H1 (cell line): ENCODE measurements at regions not wholly inside any gene's neighbourhood (a gene's known extent, or its start where the extent isn't known, plus 50 kb on each side); places are given as distances from the start of the nearest gene placed in this dataset.

Source experiments
- CTCF ChIA-PET: fragments of 300-600 bp; sonication (Branson Sonifier 250); formaldehyde crosslinking; loops from one replicate; lab custom pipeline; 2021; ENCODE audit not compliant: partially characterized antibody; lab: Charles Lee
- POLR2A ChIA-PET: fragments of 300-600 bp; sonication (Branson Sonifier 250); formaldehyde crosslinking; loops from one replicate; lab custom pipeline; 2021; ENCODE audit warnings: inconsistent platforms; ENCODE audit not compliant: partially characterized antibody; lab: Charles Lee
- DNase-seq, 2 experiments: peaks; one replicate each; pipeline versions ENCODE4 v3.0.0 to v3.0.0-alpha.2; 2010 to 2022; ENCODE audit warnings: low spot score in 2 of 2, low read depth in 1 of 2, mixed read lengths in 1 of 2
- FAIRE-seq: peaks from 2 replicates; lab custom pipeline; 2011; peaks lifted over from hg19 to GRCh38; lab: Jason Lieb, UNC
- H2AFZ ChIP-seq: 2 replicates; pipeline ENCODE4 v1.8.1; 2012; ENCODE audit warnings: low read length, inconsistent platforms
- H2AK5ac ChIP-seq: 2 replicates; pipeline ENCODE4 v1.6.1; 2013; ENCODE audit warnings: low read depth, low read length
- H2BK120ac ChIP-seq: replicated peaks from 2 replicates; pipeline ENCODE3; 2013; ENCODE audit warnings: low read depth, low read length, inconsistent platforms
- H2BK12ac ChIP-seq: 2 replicates; pipeline ENCODE4 v1.6.1; 2013; ENCODE audit warnings: low read depth, low read length
- H2BK15ac ChIP-seq: 2 replicates; pipeline ENCODE4 v1.6.1; 2013; ENCODE audit warnings: low read length
- H2BK20ac ChIP-seq: 2 replicates; pipeline ENCODE4 v1.6.1; 2013; ENCODE audit warnings: low read length
- H2BK5ac ChIP-seq: 2 replicates; pipeline ENCODE4 v1.6.1; 2013; ENCODE audit warnings: low read depth, low read length
- H3K14ac ChIP-seq: 2 replicates; pipeline ENCODE4 v1.6.1; 2013; ENCODE audit warnings: inconsistent platforms; ENCODE audit not compliant: insufficient read length
- H3K18ac ChIP-seq: 2 replicates; pipeline ENCODE4 v1.6.1; 2013; ENCODE audit warnings: low read length; ENCODE audit errors: extremely low read depth
- H3K23ac ChIP-seq: 2 replicates; pipeline ENCODE4 v1.6.1; 2013; ENCODE audit warnings: inconsistent platforms; ENCODE audit not compliant: insufficient read length
- H3K23me2 ChIP-seq: 2 replicates; pipeline ENCODE4 v1.6.1; 2013; ENCODE audit warnings: low read depth, low read length
- H3K27ac ChIP-seq: 2 replicates; pipeline ENCODE4 v1.6.1; 2011; ENCODE audit warnings: low read depth, low read length, inconsistent platforms
- H3K27me3 ChIP-seq, 4 experiments: replicated peaks in 1 of 4; 1 replicate in 1 of 4; 2 replicates in 3 of 4; pipeline versions ENCODE4 v1.6.1 to v1.8.1; 2011 to 2013; ENCODE audit warnings: low read length in 3 of 4, mild to moderate bottlenecking in 3 of 4, inconsistent platforms in 2 of 4, mixed read lengths in 2 of 4, moderate library complexity in 1 of 4; ENCODE audit not compliant: control insufficient read depth in 3 of 4, insufficient read depth in 3 of 4; ENCODE audit errors: extremely low read depth in 1 of 4
- H3K36me3 ChIP-seq, 4 experiments: 2 replicates each; pipeline versions ENCODE4 v1.6.1 to v1.8.1; 2011 to 2013; ENCODE audit warnings: mild to moderate bottlenecking in 4 of 4, low read length in 3 of 4, moderate library complexity in 2 of 4, control low read depth in 1 of 4, inconsistent platforms in 1 of 4; ENCODE audit not compliant: insufficient read depth in 4 of 4, control insufficient read depth in 2 of 4
- H3K4ac ChIP-seq: replicated peaks from 2 replicates; pipeline ENCODE3; 2013; ENCODE audit warnings: low read length, low read depth, mixed read lengths, inconsistent platforms; ENCODE audit not compliant: insufficient read length
- H3K4me1 ChIP-seq, 4 experiments: replicated peaks in 1 of 4; 1 replicate in 1 of 4; 2 replicates in 3 of 4; pipeline versions ENCODE4 v1.6.1 to v1.8.1; 2011 to 2013; ENCODE audit warnings: low read length in 3 of 4, inconsistent platforms in 2 of 4, mixed read lengths in 1 of 4; ENCODE audit not compliant: insufficient read depth in 4 of 4, control insufficient read depth in 3 of 4
- H3K4me2 ChIP-seq, 2 experiments: 2 replicates each; pipeline versions ENCODE4 v1.6.1 to v1.8.1; 2011 to 2013; ENCODE audit warnings: low read depth in 2 of 2, low read length in 2 of 2, control low read depth in 1 of 2, inconsistent platforms in 1 of 2, mild to moderate bottlenecking in 1 of 2; ENCODE audit not compliant: insufficient read depth in 1 of 2
- H3K4me3 ChIP-seq, 4 experiments: fragments of 200-600, 300-600 bp in 1 of 4; sonication (generic), shearing (Covaris generic), sonication (Bioruptor Twin) in 1 of 4; 2 replicates each; pipeline versions ENCODE4 v1.5.1 to v1.8.1; 2011 to 2016; ENCODE audit warnings: low read length in 4 of 4, low read depth in 3 of 4, control low read depth in 2 of 4, inconsistent platforms in 2 of 4, mild to moderate bottlenecking in 2 of 4, mixed read lengths in 1 of 4, moderate library complexity in 1 of 4; ENCODE audit not compliant: insufficient read depth in 2 of 4; ENCODE audit errors: extremely low read depth in 1 of 4
- H3K56ac ChIP-seq: replicated peaks from 2 replicates; pipeline ENCODE3; 2013; ENCODE audit warnings: low read depth, mild to moderate bottlenecking, mixed read lengths, low read length, inconsistent platforms; ENCODE audit not compliant: insufficient read length
- H3K79me1 ChIP-seq: 2 replicates; pipeline ENCODE4 v1.6.1; 2013; ENCODE audit warnings: low read depth, low read length, control low read depth
- H3K79me2 ChIP-seq, 2 experiments: 2 replicates each; pipeline versions ENCODE4 v1.6.1 to v1.8.1; 2012 to 2013; ENCODE audit warnings: low read length in 2 of 2, mild to moderate bottlenecking in 2 of 2, inconsistent platforms in 1 of 2; ENCODE audit not compliant: insufficient read depth in 2 of 2, control insufficient read depth in 1 of 2
- H3K9ac ChIP-seq, 4 experiments: replicated peaks in 1 of 4; 1 replicate in 1 of 4; 2 replicates in 3 of 4; pipeline versions ENCODE4 v1.6.1 to v1.8.1; 2011 to 2013; ENCODE audit warnings: low read depth in 3 of 4, low read length in 3 of 4, control low read depth in 2 of 4, mild to moderate bottlenecking in 2 of 4, moderate library complexity in 2 of 4, inconsistent platforms in 1 of 4; ENCODE audit errors: extremely low read depth in 1 of 4
- H3K9me3 ChIP-seq, 2 experiments: 2 replicates each; pipeline versions ENCODE4 v1.6.1 to v1.8.1; 2012 to 2013; ENCODE audit warnings: mild to moderate bottlenecking in 2 of 2, moderate library complexity in 2 of 2, control low read depth in 1 of 2, inconsistent platforms in 1 of 2, low read depth in 1 of 2, low read length in 1 of 2, mixed read lengths in 1 of 2; ENCODE audit not compliant: insufficient read depth in 2 of 2
- H4K20me1 ChIP-seq, 2 experiments: replicated peaks in 1 of 2; 2 replicates each; pipeline versions ENCODE3 to v1.8.1; 2011 to 2013; ENCODE audit warnings: inconsistent platforms in 2 of 2, low read length in 2 of 2, mild to moderate bottlenecking in 1 of 2; ENCODE audit not compliant: insufficient read depth in 2 of 2, control insufficient read depth in 1 of 2
- H4K5ac ChIP-seq: 2 replicates; pipeline ENCODE4 v1.6.1; 2013; ENCODE audit warnings: low read length, low read depth, mixed read lengths, inconsistent platforms; ENCODE audit not compliant: insufficient read length
- H4K8ac ChIP-seq: 2 replicates; pipeline ENCODE4 v1.8.0; 2013; ENCODE audit warnings: mild to moderate bottlenecking, moderate library complexity, low read length, inconsistent platforms; ENCODE audit not compliant: insufficient read depth; ENCODE audit errors: extremely low read depth
- H4K91ac ChIP-seq: replicated peaks from 2 replicates; pipeline ENCODE3; 2013; ENCODE audit warnings: low read length, mixed read lengths, inconsistent platforms; ENCODE audit not compliant: insufficient read length
- ATF3 ChIP-seq: IDR thresholded peaks from 2 replicates; pipeline ENCODE4 v1.6.1; 2011; ENCODE audit warnings: low read depth, mild to moderate bottlenecking, low read length; ENCODE audit not compliant: insufficient read depth
- BCL11A ChIP-seq, 2 experiments: IDR thresholded peaks; one replicate each; pipeline ENCODE4 v1.6.1; 2011; ENCODE audit warnings: low read depth in 2 of 2, low read length in 2 of 2, mild to moderate bottlenecking in 2 of 2
- BRCA1 ChIP-seq: IDR thresholded peaks from 2 replicates; pipeline ENCODE4 v1.6.1; 2012; ENCODE audit warnings: low read depth, low read length, improper control_type of control experiment
- CHD1 ChIP-seq: IDR thresholded peaks from 2 replicates; pipeline ENCODE4 v1.6.1; 2012; ENCODE audit warnings: low read depth, low read length, improper control_type of control experiment
- NRF1 ChIP-seq: IDR thresholded peaks from 2 replicates; pipeline ENCODE4 v1.6.1; 2011; ENCODE audit warnings: mild to moderate bottlenecking, low read depth, low read length, improper control_type of control experiment
- POLR2AphosphoS5 ChIP-seq: IDR thresholded peaks from 2 replicates; pipeline ENCODE4 v1.6.1; 2011; ENCODE audit warnings: low read depth, low read length
- SAP30 ChIP-seq: fragments of 300-600 bp; sonication (generic); IDR thresholded peaks from 2 replicates; pipeline ENCODE4 v1.7.1; 2012; ENCODE audit warnings: low read length, moderate library complexity, mild to moderate bottlenecking, inconsistent platforms; ENCODE audit not compliant: insufficient read depth, insufficient replicate concordance
- SIN3A ChIP-seq, 2 experiments: IDR thresholded peaks in 1 of 2; conservative IDR thresholded peaks in 1 of 2; 2 replicates each; pipeline ENCODE4 v1.6.1; 2011 to 2012; ENCODE audit warnings: low read length in 2 of 2, improper control_type of control experiment in 1 of 2, low read depth in 1 of 2, mild to moderate bottlenecking in 1 of 2
- SIRT6 ChIP-seq: IDR thresholded peaks from one replicate; pipeline ENCODE4 v1.7.1; 2012; ENCODE audit warnings: low read length, inconsistent platforms
- SP1 ChIP-seq: IDR thresholded peaks from 2 replicates; pipeline ENCODE4 v1.6.1; 2011; ENCODE audit warnings: low read depth, low read length
- SUZ12 ChIP-seq: fragments of 200-600 bp; sonication (generic); IDR thresholded peaks from 2 replicates; pipeline ENCODE4 v1.6.1; 2012; ENCODE audit warnings: mild to moderate bottlenecking, inconsistent platforms, low read length, moderate library complexity, mixed read lengths
- USF2 ChIP-seq: IDR thresholded peaks from 2 replicates; pipeline ENCODE4 v1.6.1; 2011; ENCODE audit warnings: low read length, improper control_type of control experiment
- ZNF274 ChIP-seq: IDR thresholded peaks from 2 replicates; pipeline ENCODE4 v1.7.0; 2012; ENCODE audit warnings: low read length, borderline replicate concordance; ENCODE audit errors: extremely low read depth
- WGBS, 2 experiments: shearing (Covaris generic) in 1 of 2; methylation state at CpG; one replicate each; pipeline versions ENCODE4 v1.1.6 to v1.1.7; 2013 to 2015; ENCODE audit warnings: low lambda C conversion rate in 2 of 2, mixed read lengths in 2 of 2, inconsistent platforms in 1 of 2, low coverage in 1 of 2, missing lambda C conversion rate in 1 of 2; ENCODE audit not compliant: insufficient replicate concordance in 2 of 2, insufficient coverage in 1 of 2, insufficient read length in 1 of 2; ENCODE audit errors: extremely low coverage in 1 of 2, missing lambda C conversion rate in 1 of 2; 5-methylcytosine and 5-hydroxymethylcytosine counted together

- Histone ChIP-seq H3K9me3 (no peaks in the 10 kb centered on the region), H3K79me1 (no peaks in the 10 kb centered on the region), H3K79me2 (no peaks in the 10 kb centered on the region), H3K23ac (no peak overlapping the region), H3K4ac (no peak overlapping the region), H2BK120ac (no peak overlapping the region), H3K56ac (no peak overlapping the region), H2BK20ac (no peak overlapping the region), H3K4me1 (no peaks in the 10 kb centered on the region), H3K4me3 (no peak overlapping the region), H3K14ac (no peak overlapping the region), H3K27me3 (no peaks in the 10 kb centered on the region), H2BK5ac (no peak overlapping the region), H3K9ac (no peak overlapping the region), H4K5ac (no peak overlapping the region), H4K20me1 (peaks cover 0 to 2% of the 10 kb centered on the region in 2 experiments), H2AFZ (no peak overlapping the region), H2BK12ac (no peak overlapping the region), H4K8ac (no peak overlapping the region), H3K18ac (no peak overlapping the region), H3K27ac (no peak overlapping the region), H3K4me2 (no peak overlapping the region), H2AK5ac (no peak overlapping the region), H4K91ac (no peak overlapping the region), H2BK15ac (no peak overlapping the region), H3K36me3 (no peaks in the 10 kb centered on the region), H3K23me2 (no peaks in the 10 kb centered on the region)
- no peak for FAIRE-seq
- 93% methylated on average over 6 of the region's 6 CpGs; no CpG with 5 or more reads in 1 of the 2 experiments for WGBS, 2 experiments
- no peak for DNase-seq
- POLR2A ChIA-PET = interaction anchor here (1.4 kb wide), 1 partner anchor 19 kb away, joined by 3 read pairs; no protein-coding TSS in a partner anchor
- CTCF ChIA-PET = interaction anchor here (0.8 to 2.1 kb wide), 6 partner anchors 18 to 126 kb away, joined by 3 to 6 read pairs (median 4); no protein-coding TSS in a partner anchor
- no peak for TF ChIP-seq BCL11A (IDR thresholded peaks at IDR 0.05; ENCODE audit: low read depth in 2 of 2, low read length in 2 of 2)
- no peak for TF ChIP-seq NRF1
- TF ChIP-seq ZNF274 = no peak
- no peak for TF ChIP-seq SAP30
- TF ChIP-seq POLR2AphosphoS5 = no peak
- no peak for TF ChIP-seq SIRT6
- no peak for TF ChIP-seq BRCA1
- TF ChIP-seq CHD1 = no peak
- no peak for TF ChIP-seq SP1
- TF ChIP-seq USF2 = no peak
- TF ChIP-seq SIN3A (conservative IDR thresholded peaks at IDR 0.05 in 1 of 2, IDR thresholded peaks at IDR 0.05 in 1 of 2; ENCODE audit: low read depth in 1 of 2, low read length in 2 of 2) = no peak
- TF ChIP-seq SUZ12 = no peak
- no peak for TF ChIP-seq ATF3
Measured at GRCh38 chr6:165950316-165950715, 217.3 kb downstream of the TBXT start.
